Vagina (tissue), 2 donors: ENCODE measurements at regions not wholly inside any gene's neighbourhood (a gene's known extent, or its start where the extent isn't known, plus 50 kb on each side); places are given as distances from the start of the nearest gene placed in this dataset.

Experiments
- POLR2A ChIP-seq, 2 donors: fragments of 450-650 bp; IDR thresholded peaks; one replicate each; pipeline ENCODE4 v1.6.1; 2017; ENCODE audit warnings: antibody characterized with exemption in 2 of 2, mild to moderate bottlenecking in 2 of 2, moderate library complexity in 2 of 2
- POLR2AphosphoS5 ChIP-seq, 2 donors: sonication (generic); formaldehyde crosslinking; IDR thresholded peaks; one replicate each; pipeline ENCODE4 v1.9.0; 2017; ENCODE audit warnings: antibody characterized with exemption in 2 of 2, mild to moderate bottlenecking in 2 of 2, low read depth in 1 of 2; ENCODE audit not compliant: insufficient read depth in 1 of 2
- TF ChIP-seq, protein P1 (sequence below), 3 experiments: fragments of 450-650 bp in 2 of 3; fragments of 200-600 bp in 1 of 3; sonication (generic) in 1 of 3; IDR thresholded peaks; one replicate each; pipeline ENCODE4 v1.5.1; 2017 to 2019; ENCODE audit warnings: antibody characterized with exemption in 3 of 3, mild to moderate bottlenecking in 2 of 3, moderate library complexity in 2 of 3

DNA sequence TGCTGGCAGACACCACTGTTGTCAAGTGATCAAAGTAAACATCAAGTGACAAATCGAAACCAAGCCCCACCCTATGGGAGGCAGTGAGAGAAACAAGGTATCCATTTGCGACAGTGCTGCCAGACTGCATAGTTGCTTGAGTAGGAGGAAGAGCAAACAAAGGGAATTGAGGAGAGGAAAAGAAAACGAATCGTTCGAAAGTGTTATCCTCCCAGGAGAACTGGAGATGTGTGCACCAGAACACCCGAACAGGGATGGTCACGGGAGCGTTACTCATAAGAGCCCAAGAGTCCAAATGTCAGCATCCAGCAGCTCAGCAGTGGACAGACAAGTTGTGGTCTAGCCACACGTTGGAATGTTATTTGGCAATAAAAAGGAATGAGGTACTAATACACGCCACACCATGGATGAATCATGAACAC is 58.4 kb upstream of the NUP50 start:
- TF ChIP-seq, protein P1, sequence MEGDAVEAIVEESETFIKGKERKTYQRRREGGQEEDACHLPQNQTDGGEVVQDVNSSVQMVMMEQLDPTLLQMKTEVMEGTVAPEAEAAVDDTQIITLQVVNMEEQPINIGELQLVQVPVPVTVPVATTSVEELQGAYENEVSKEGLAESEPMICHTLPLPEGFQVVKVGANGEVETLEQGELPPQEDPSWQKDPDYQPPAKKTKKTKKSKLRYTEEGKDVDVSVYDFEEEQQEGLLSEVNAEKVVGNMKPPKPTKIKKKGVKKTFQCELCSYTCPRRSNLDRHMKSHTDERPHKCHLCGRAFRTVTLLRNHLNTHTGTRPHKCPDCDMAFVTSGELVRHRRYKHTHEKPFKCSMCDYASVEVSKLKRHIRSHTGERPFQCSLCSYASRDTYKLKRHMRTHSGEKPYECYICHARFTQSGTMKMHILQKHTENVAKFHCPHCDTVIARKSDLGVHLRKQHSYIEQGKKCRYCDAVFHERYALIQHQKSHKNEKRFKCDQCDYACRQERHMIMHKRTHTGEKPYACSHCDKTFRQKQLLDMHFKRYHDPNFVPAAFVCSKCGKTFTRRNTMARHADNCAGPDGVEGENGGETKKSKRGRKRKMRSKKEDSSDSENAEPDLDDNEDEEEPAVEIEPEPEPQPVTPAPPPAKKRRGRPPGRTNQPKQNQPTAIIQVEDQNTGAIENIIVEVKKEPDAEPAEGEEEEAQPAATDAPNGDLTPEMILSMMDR (IDR thresholded peaks at IDR 0.05) = no peak
- TF ChIP-seq POLR2A (IDR thresholded peaks at IDR 0.05) (no peak), POLR2AphosphoS5 (IDR thresholded peaks at IDR 0.05; ENCODE audit: insufficient read depth in 1 of 2, low read depth in 1 of 2) (no peak)
